ENCODE measurements at regions not wholly inside any gene's neighbourhood (a gene's known extent, or its start where the extent isn't known, plus 50 kb on each side); places are given as distances from the start of the nearest gene placed in this dataset.

- DNase-seq (ENCODE audit: insufficient read length, low spot score, missing footprints): no peak
- no peak overlapping the region for H3K27ac ChIP-seq (ENCODE audit: low read depth, low read length)
Measured at GRCh38 chr2:65658881-65659280, 226.5 kb upstream of the SPRED2 start.

GRCh38 chr2:65658266-65658665 is 225.9 kb upstream of the SPRED2 start:
- peaks cover 30% of the 10 kb centered on the region for H3K27me3 ChIP-seq (ENCODE audit: insufficient read depth, low read length)
- no peaks in the 10 kb centered on the region for H3K9me3 ChIP-seq (ENCODE audit: low read depth, low read length)
- TF ChIP-seq CTCF (IDR thresholded peaks at IDR 0.05; ENCODE audit: extremely low read depth, low read depth, low read length): no peak
- H3K36me3 ChIP-seq (ENCODE audit: insufficient read depth, low read length): no peaks in the 10 kb centered on the region
- H3K27ac ChIP-seq (ENCODE audit: low read depth, low read length): no peak overlapping the region
- no peaks in the 10 kb centered on the region for H4K20me1 ChIP-seq (ENCODE audit: insufficient read depth, low read length)
- DNase-seq (ENCODE audit: insufficient read length, low spot score, missing footprints): no peak
- H2AFZ ChIP-seq (ENCODE audit: low read length): no peak overlapping the region
- H3K4me1 ChIP-seq (ENCODE audit: insufficient read depth, low read length): peaks cover 15% of the 10 kb centered on the region
- no peaks in the 10 kb centered on the region for H3K79me2 ChIP-seq (ENCODE audit: insufficient read depth, low read length)
- no peak overlapping the region for H3K4me2 ChIP-seq (ENCODE audit: insufficient read depth, low read length)
- H3K4me3 ChIP-seq (ENCODE audit: insufficient read depth, low read length): no peak overlapping the region

More at GRCh38 chr2:65658881-65659280, 226.5 kb upstream of the SPRED2 start:
- TF ChIP-seq CTCF (IDR thresholded peaks at IDR 0.05; ENCODE audit: extremely low read depth, low read depth, low read length): no peak
- H4K20me1 ChIP-seq (ENCODE audit: insufficient read depth, low read length): no peaks in the 10 kb centered on the region
- no peak overlapping the region for H2AFZ ChIP-seq (ENCODE audit: low read length)
- H3K27me3 ChIP-seq (ENCODE audit: insufficient read depth, low read length): peaks cover 30% of the 10 kb centered on the region
- H3K9me3 ChIP-seq (ENCODE audit: low read depth, low read length): no peaks in the 10 kb centered on the region
- H3K36me3 ChIP-seq (ENCODE audit: insufficient read depth, low read length): no peaks in the 10 kb centered on the region
- peaks cover 16% of the 10 kb centered on the region for H3K4me1 ChIP-seq (ENCODE audit: insufficient read depth, low read length)
- no peaks in the 10 kb centered on the region for H3K79me2 ChIP-seq (ENCODE audit: insufficient read depth, low read length)
- no peak overlapping the region for H3K4me2 ChIP-seq (ENCODE audit: insufficient read depth, low read length)
- H3K4me3 ChIP-seq (ENCODE audit: insufficient read depth, low read length): no peak overlapping the region

GRCh38 chr2:65656160-65656718 is 223.8 kb upstream of the SPRED2 start:
- Histone ChIP-seq H3K36me3 (ENCODE audit: insufficient read depth, low read length) (no peaks in the 10 kb centered on the region), H2AFZ (ENCODE audit: low read length) (no peak overlapping the region), H3K4me1 (ENCODE audit: insufficient read depth, low read length) (peaks cover 4% of the 10 kb centered on the region), H4K20me1 (ENCODE audit: insufficient read depth, low read length) (no peaks in the 10 kb centered on the region), H3K4me2 (ENCODE audit: insufficient read depth, low read length) (no peak overlapping the region), H3K27me3 (ENCODE audit: insufficient read depth, low read length) (peaks cover 25% of the 10 kb centered on the region), H3K27ac (ENCODE audit: low read depth, low read length) (no peak overlapping the region), H3K9me3 (ENCODE audit: low read depth, low read length) (no peaks in the 10 kb centered on the region), H3K79me2 (ENCODE audit: insufficient read depth, low read length) (no peaks in the 10 kb centered on the region), H3K4me3 (ENCODE audit: insufficient read depth, low read length) (no peak overlapping the region)
- TF ChIP-seq CTCF (IDR thresholded peaks at IDR 0.05; ENCODE audit: extremely low read depth, low read depth, low read length): no peak
- no peak for DNase-seq (ENCODE audit: insufficient read length, low spot score, missing footprints)

- Histone ChIP-seq H3K4me3 (ENCODE audit: insufficient read depth, low read length) (no peak overlapping the region), H3K36me3 (ENCODE audit: insufficient read depth, low read length) (no peaks in the 10 kb centered on the region), H4K20me1 (ENCODE audit: insufficient read depth, low read length) (no peaks in the 10 kb centered on the region), H3K4me1 (ENCODE audit: insufficient read depth, low read length) (peaks cover 4% of the 10 kb centered on the region), H3K79me2 (ENCODE audit: insufficient read depth, low read length) (no peaks in the 10 kb centered on the region), H3K4me2 (ENCODE audit: insufficient read depth, low read length) (no peak overlapping the region), H3K27ac (ENCODE audit: low read depth, low read length) (no peak overlapping the region), H3K9me3 (ENCODE audit: low read depth, low read length) (no peaks in the 10 kb centered on the region), H2AFZ (ENCODE audit: low read length) (no peak overlapping the region), H3K27me3 (ENCODE audit: insufficient read depth, low read length) (peaks cover 19% of the 10 kb centered on the region)
- DNase-seq (ENCODE audit: insufficient read length, low spot score, missing footprints): no peak
- no peak for TF ChIP-seq CTCF (IDR thresholded peaks at IDR 0.05; ENCODE audit: extremely low read depth, low read depth, low read length)
Measured at GRCh38 chr2:65655000-65655399, 222.6 kb upstream of the SPRED2 start.
